ENCODE measurements at regions not wholly inside any gene's neighbourhood (a gene's known extent, or its start where the extent isn't known, plus 50 kb on each side); places are given as distances from the start of the nearest gene placed in this dataset.

GRCh38 chr2:150903055-150903454 is 358.6 kb downstream of the RBM43 start:
- no peak overlapping the region for H4K5ac ChIP-seq (ENCODE audit: insufficient read length, low read depth, low read length)
- no peak overlapping the region for H3K18ac ChIP-seq (ENCODE audit: insufficient read length, low read depth, low read length)
- no peak overlapping the region for H3K56ac ChIP-seq (ENCODE audit: insufficient read length, low read depth, low read length)
- no peak overlapping the region for H3K14ac ChIP-seq (ENCODE audit: insufficient read depth, low read length)
- no peaks in the 10 kb centered on the region for H3K79me1 ChIP-seq (ENCODE audit: insufficient read depth, low read depth, low read length, poor library complexity, severe bottlenecking)
- H3K4me1 Mint-ChIP-seq: no peaks in the 10 kb centered on the region
- DNase-seq: no peak
- no peaks in the 10 kb centered on the region for H3K79me2 ChIP-seq (ENCODE audit: insufficient read depth, low read length)
- H2BK120ac ChIP-seq (ENCODE audit: low read depth, low read length, poor library complexity, severe bottlenecking): no peak overlapping the region
- no peak overlapping the region for H3K9ac ChIP-seq (ENCODE audit: extremely low read depth, insufficient read length, low read length)
- H3K9me3 Mint-ChIP-seq: peaks cover 14 to 39% of the 10 kb centered on the region in 2 experiments; a peak in 4 of 5 replicates
- no peak overlapping the region for H2BK20ac ChIP-seq (ENCODE audit: low read depth, low read length, poor library complexity, severe bottlenecking)
- no peak overlapping the region for H2AK5ac ChIP-seq (ENCODE audit: insufficient read length, low read length)
- no peaks in the 10 kb centered on the region for H4K20me1 ChIP-seq (ENCODE audit: control insufficient read depth, insufficient read depth, insufficient read length)
- H3K4me2 ChIP-seq (ENCODE audit: insufficient read depth, insufficient read length, low read length): no peak overlapping the region
- H4K8ac ChIP-seq (replicated peaks; ENCODE audit: insufficient read length, low read depth, low read length): no peak overlapping the region
- no CpG with 5 or more reads among the region's 1 CpG for WGBS (ENCODE audit: extremely low coverage, insufficient read length, low lambda C conversion rate)
- H3K23ac ChIP-seq (ENCODE audit: insufficient read length, low read depth, low read length): no peak overlapping the region
- TF ChIP-seq, protein P1, sequence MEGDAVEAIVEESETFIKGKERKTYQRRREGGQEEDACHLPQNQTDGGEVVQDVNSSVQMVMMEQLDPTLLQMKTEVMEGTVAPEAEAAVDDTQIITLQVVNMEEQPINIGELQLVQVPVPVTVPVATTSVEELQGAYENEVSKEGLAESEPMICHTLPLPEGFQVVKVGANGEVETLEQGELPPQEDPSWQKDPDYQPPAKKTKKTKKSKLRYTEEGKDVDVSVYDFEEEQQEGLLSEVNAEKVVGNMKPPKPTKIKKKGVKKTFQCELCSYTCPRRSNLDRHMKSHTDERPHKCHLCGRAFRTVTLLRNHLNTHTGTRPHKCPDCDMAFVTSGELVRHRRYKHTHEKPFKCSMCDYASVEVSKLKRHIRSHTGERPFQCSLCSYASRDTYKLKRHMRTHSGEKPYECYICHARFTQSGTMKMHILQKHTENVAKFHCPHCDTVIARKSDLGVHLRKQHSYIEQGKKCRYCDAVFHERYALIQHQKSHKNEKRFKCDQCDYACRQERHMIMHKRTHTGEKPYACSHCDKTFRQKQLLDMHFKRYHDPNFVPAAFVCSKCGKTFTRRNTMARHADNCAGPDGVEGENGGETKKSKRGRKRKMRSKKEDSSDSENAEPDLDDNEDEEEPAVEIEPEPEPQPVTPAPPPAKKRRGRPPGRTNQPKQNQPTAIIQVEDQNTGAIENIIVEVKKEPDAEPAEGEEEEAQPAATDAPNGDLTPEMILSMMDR (conservative IDR thresholded peaks at IDR 0.05): no peak
- no peak overlapping the region for H2BK5ac ChIP-seq (ENCODE audit: insufficient read length, low read length)
- H3K23me2 ChIP-seq (ENCODE audit: insufficient read length, low read depth, low read length, poor library complexity, severe bottlenecking): no peaks in the 10 kb centered on the region
- H3K27ac Mint-ChIP-seq: no peak overlapping the region
- no peak overlapping the region for H2BK15ac ChIP-seq (ENCODE audit: low read depth, low read length)
- no peak overlapping the region for H2AFZ ChIP-seq (ENCODE audit: low read length)
- H3K36me3 Mint-ChIP-seq (ENCODE audit: insufficient read depth in 1 of 3, low read depth in 3 of 3): peaks cover 16 to 21% (median 17%) of the 10 kb centered on the region in 3 experiments
- no peak overlapping the region for H3K4me3 Mint-ChIP-seq
- H4K91ac ChIP-seq (ENCODE audit: insufficient read length, low read depth, low read length): no peak overlapping the region
- no peaks in the 10 kb centered on the region for H3K27me3 ChIP-seq (ENCODE audit: insufficient read depth, low read length)
- no peak overlapping the region for H2BK12ac ChIP-seq (ENCODE audit: insufficient read length, low read depth, low read length)
- H3K4me1 ChIP-seq (ENCODE audit: insufficient read depth, low read length): no peaks in the 10 kb centered on the region
- no peak overlapping the region for H3K4ac ChIP-seq (ENCODE audit: low read depth, low read length)
- no peak overlapping the region for H3K27ac ChIP-seq (ENCODE audit: insufficient read length, low read depth, low read length)
- H3K9me3 ChIP-seq (ENCODE audit: control insufficient read depth, low read depth, low read length): no peaks in the 10 kb centered on the region
- H3K27me3 Mint-ChIP-seq (ENCODE audit: low read depth): peaks cover 3% of the 10 kb centered on the region; the same call in 1 of the 2 replicates
- no peak overlapping the region for H3T11ph ChIP-seq (ENCODE audit: low read length)

All from H9 (cell line).